GM19372 (cell line): ENCODE measurements at regions not wholly inside any gene's neighbourhood (a gene's known extent, or its start where the extent isn't known, plus 50 kb on each side); places are given as distances from the start of the nearest gene placed in this dataset.

ENCODE experiments used
- ATAC-seq: cut with Tn5 transposase; IDR thresholded peaks from one replicate; pipeline ENCODE4 v1.9.1; 2021; ENCODE audit warnings: mild to moderate bottlenecking, low read depth, moderate library complexity; ENCODE audit not compliant: unreplicated experiment

- no peak for ATAC-seq
Observed at GRCh38 chr15:70160803-70161565, 63.3 kb upstream of the TLE3 start.

- ATAC-seq, result no peak
Observed at GRCh38 chr15:70160267-70160666, 62.5 kb upstream of the TLE3 start.

GRCh38 chr15:70159713-70160009 is 61.9 kb upstream of the TLE3 start:
- no peak for ATAC-seq

- no peak for ATAC-seq
Observed at GRCh38 chr15:70159001-70159712, 61.4 kb upstream of the TLE3 start.

- ATAC-seq, result no peak
Observed at GRCh38 chr15:70158309-70159000, 60.7 kb upstream of the TLE3 start.

- ATAC-seq, result no peak
Observed at GRCh38 chr15:70156671-70157271, 59.1 kb upstream of the TLE3 start.

- ATAC-seq, result no peak
Observed at GRCh38 chr15:70154718-70155347, 57.1 kb upstream of the TLE3 start.

GRCh38 chr15:70153921-70154717 is 56.4 kb upstream of the TLE3 start:
- no peak for ATAC-seq

- no peak for ATAC-seq
Observed at GRCh38 chr15:70152070-70152480, 54.4 kb upstream of the TLE3 start.

GRCh38 chr15:70151462-70151861 is 53.7 kb upstream of the TLE3 start:
- no peak for ATAC-seq

GRCh38 chr15:70151003-70151402 is 53.3 kb upstream of the TLE3 start:
- ATAC-seq, result no peak

- ATAC-seq, result no peak
Observed at GRCh38 chr15:70150405-70150747, 52.7 kb upstream of the TLE3 start.

- ATAC-seq, result no peak
Observed at GRCh38 chr15:70149667-70150404, 52.1 kb upstream of the TLE3 start.

GRCh38 chr15:70147778-70148177 is 50.1 kb upstream of the TLE3 start:
- no peak for ATAC-seq
